HG03442 (cell line): ENCODE measurements at regions not wholly inside any gene's neighbourhood (a gene's known extent, or its start where the extent isn't known, plus 50 kb on each side); places are given as distances from the start of the nearest gene placed in this dataset.

Experiments used
- ATAC-seq: cut with Tn5 transposase; IDR thresholded peaks from one replicate; pipeline ENCODE4 v1.9.1; 2021; ENCODE audit warnings: mild to moderate bottlenecking, moderate library complexity; ENCODE audit not compliant: unreplicated experiment

DNA sequence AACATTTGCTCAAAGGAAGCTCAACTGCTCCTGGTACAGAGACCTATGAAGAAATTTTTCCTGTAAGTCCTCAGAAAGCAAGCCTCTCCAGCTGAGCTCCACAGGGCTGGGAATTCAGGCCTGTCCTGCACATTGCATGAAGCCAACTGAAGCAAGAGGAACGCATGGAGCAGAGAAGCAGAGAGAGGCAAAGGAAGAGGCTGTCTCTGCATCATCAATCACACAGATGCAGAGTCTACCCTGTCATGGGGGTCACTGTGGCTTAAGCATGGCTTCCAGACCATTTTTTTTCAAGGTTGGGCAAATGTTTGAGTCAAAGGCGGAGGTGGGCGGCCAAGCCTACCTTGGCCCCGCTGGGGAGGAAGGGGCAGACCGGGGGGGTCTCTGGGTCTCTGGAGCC lies 110.3 kb upstream of the MSX1 start:
- ATAC-seq = no peak

DNA sequence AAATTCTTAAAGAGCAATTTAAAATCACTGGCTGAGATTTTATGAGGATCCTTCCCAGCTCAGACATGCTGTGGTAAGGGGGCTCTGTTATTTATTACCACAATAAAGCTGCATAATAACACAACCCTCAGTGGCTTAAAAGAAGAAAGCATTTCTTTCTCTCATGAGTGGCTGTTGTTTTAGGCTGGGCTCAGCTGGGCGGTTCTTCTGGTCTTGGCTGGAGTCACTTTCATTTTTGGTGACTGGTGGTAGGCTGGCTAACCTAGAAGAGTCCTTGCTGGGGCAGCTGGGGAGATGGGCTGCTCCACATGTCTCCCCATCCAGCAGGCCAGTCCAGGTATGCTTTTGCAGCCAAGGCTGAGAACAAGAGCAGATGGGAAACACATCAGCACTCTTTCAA lies 113.0 kb upstream of the MSX1 start:
- no peak for ATAC-seq

DNA sequence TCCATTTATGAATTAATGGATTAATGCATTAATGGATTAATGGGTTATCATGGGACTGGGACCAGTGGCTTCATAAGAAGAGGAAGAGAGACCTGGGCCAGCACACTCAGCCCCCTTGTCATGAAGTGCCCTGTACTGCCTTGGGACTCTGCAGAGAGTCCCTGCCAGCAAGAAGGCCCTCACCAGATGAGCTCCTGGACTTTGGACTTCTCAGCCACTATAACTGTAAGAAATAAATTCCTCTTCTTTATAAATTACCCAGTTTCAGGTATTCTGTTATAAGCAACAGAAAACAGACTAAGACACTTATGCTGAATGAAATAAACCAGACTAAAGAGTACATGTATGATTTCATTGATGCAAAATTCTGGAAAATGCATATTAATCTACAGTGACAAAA lies 119.4 kb upstream of the MSX1 start:
- ATAC-seq = no peak

DNA sequence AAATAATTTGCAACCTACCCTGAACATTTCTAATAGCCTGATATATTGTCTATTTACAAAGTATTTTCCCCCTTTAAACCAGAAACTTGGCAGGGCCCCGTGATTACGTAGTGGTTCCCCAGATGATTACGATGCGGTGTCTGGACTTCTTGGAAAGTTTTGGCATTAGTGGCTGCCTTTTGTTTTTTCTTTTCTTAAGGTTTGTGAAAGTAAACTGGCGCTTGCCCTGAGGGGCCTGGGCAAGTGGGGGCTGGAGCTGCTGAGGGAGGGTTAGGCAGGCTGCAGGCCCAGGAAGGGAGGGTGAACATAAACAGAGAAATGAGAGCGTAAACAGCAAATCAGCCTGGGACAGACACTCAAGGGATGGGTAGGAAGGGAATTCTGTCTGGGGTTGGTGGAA lies 123.6 kb upstream of the MSX1 start:
- ATAC-seq = no peak

DNA sequence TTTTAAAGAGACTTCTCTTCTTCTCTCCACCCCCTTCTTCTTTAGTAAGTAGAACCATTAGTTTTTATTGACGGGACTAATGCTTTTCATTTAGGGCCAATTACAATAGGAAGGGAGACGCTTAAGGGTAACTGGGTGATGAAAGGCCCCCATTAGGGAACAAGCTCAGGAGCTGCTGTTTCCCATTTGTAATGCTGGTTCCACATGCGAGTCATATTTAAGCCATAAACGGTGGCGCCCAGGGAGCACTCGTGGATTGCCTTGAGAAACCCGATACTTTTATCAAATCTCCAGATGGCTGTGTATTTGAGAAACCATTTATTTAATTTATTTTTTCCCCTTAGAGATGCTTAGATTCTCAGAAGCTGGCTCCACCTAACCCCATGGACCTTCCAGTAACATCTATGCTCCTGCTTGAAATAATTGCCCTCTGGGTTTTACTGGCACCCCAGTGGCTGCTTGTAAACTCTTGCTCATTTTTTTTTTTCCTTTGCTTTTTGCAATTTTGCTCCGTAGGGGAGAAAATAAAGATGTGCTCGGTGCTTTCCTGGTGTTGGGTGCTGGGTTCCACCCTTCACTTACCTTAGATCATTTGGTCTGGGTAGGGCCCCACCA lies 124.2 kb upstream of the MSX1 start:
- no peak for ATAC-seq

DNA sequence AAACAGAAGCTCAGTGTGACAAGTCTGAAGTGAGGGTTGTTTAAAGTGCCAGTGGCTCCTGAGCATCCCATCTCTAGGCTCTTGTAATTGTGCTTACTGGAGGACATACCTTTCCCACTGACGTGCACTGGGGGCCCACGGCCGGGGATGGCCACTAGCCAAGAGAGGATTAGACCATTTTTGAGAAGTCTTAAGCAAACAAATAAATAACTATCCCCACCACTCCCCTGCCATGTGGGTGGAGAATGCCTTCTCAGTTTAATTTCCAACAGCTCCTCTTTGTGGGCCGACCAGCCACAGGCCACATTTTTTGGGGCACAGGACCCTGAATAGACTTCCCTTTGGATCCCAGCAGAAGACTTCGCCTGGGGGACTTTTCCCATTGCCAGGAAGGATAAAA lies 125.0 kb upstream of the MSX1 start:
- ATAC-seq = no peak

DNA sequence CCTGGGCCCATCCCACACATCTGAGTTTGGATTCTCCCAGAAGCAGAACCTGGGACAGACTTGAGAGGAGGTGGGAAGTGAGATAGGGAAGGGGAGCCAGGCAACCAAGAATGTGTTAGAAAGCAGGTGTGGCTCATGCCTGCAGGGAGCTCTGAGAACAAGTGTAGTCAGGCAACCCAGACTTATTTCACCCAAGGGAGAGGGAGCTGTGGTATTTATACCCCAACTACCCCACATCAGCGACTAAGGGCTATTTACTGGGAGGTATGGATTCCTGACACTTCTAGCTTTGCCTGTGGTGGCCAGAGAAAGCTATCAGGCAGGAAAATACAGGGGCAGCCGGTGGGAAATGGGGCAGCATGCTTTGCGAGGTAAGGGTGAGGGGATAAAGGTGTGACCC lies 125.8 kb upstream of the MSX1 start:
- ATAC-seq = no peak

DNA sequence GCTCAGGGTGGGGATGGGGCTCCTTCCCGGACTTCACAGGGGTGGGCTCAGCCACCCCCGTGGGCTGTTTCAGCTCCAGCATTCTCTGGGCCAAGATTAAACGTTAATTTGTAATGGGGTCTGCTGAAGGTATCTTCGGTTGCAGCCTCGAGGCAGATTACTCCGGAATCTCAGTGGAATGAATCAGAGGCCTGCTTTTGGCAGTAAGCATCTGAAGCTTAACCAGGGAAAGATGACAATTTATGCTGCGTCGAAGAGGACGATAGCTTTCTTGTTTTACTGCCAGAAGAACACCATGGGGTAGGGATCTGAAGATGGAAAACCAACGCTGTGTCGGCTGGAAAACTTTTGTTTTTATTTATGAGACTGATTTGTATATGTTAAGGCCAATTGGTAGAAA lies 129.2 kb upstream of the MSX1 start:
- ATAC-seq = no peak

DNA sequence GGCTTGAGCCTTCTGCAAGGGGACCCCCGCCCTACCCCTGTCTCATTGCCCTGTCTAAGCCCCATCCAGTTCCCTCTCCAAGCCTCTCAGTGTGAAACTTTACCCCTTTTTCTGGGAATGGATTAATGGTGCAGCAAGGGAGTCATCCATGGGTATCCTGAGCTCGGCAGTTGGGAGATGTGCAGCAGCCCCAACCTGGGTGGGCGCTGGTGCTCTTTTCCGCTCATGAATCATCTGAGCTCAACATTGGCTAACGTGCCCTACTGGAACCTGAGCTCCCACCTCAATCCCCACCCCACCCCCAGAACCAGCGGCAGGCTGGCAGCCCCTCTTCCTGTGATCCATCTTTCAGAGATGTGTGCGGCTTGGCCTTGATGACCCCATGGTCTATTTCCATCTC lies 130.3 kb upstream of the MSX1 start:
- no peak for ATAC-seq

DNA sequence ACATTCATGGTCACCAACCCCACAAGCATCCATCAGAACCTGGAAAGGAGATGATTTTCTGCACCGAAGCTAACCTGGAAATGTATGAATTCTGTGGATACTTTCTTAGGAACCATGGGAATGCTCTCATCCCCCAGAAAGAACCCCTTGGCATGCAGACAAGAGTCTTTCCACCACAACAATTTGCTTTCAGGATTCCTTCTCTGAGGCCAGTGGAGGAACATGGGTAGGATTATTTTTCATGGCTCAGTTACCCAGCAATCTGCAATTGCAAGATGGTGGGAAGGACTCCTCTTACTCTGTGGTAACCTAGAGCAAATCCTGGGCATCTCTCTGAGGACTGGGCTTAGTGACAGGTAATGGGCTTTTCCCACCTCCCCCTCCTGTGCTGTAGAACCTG lies 131.9 kb upstream of the MSX1 start:
- ATAC-seq = no peak

DNA sequence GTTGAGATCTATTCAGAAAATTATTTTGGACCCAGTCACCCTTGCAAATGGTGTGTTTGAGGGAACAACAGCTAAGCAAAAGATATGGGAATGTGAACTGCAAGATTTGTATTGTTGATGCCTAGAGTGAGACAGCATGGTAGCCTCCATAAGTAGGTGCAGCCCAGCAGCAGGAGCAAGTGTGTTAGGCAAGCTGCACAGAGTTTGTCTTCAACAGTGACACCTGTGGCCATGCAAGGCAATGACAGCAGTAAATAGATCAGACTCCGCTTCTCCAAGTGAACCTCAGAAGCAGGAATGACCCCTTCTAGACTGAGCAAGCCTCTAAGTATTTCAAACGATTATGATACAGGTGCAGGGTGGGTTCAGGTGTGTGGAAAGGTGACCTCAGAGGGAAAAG lies 133.4 kb upstream of the MSX1 start:
- no peak for ATAC-seq

DNA sequence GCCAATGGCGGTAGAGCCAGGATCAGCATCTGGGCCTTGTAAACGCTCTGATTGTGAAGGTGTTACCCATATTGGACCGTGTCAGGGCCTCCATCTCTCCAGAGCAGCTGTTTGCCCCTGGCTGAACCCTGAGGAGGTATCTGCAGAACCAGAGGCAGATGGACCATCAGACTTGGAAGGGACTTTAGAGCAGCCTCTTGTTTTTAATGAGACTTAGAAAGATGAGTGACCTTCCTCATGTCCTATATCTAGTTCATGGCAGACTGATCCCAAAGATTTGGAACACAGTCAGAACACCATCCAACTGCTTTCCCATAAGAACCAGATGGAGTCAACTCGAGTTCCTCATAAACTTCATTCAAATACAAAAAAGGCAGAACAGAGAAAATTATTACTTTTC lies 135.1 kb upstream of the MSX1 start:
- ATAC-seq = no peak

DNA sequence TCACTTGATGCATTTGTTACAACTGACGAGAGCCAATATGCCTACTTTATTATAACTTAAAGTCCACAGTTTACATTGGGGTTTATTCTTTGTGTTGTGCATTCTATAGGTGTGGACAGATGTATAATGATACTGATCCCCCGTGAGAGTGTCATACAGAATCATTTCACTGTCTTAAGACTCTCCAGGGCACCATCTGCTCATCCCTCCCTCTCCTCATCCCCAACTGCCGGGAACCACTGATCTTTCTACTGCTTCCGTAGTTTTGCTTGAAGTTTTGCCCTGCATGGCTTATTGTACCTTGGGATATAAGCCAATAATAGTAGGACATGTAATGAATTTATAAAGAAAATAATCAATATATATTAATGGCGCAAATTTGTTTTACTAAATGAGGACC lies 137.8 kb upstream of the MSX1 start:
- no peak for ATAC-seq

DNA sequence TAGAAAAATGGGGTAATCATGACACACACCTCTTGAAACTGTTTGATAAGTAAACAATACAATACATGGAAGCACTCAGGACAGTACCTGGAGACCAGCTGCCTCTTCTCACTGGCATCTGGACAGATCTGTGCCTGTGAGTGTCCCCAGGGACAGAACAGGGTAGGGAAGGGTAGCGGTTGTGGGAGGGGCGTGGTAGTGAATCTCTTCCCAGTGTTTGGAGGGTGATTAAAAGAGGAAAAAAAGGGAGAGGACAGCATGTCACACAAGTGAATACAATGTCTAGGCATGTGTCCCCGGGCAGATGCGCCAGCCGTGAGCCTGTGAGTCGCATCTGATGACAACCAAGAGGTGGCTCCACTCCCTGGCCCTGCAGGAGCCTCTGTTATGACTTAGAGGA lies 138.8 kb upstream of the MSX1 start:
- ATAC-seq = no peak

DNA sequence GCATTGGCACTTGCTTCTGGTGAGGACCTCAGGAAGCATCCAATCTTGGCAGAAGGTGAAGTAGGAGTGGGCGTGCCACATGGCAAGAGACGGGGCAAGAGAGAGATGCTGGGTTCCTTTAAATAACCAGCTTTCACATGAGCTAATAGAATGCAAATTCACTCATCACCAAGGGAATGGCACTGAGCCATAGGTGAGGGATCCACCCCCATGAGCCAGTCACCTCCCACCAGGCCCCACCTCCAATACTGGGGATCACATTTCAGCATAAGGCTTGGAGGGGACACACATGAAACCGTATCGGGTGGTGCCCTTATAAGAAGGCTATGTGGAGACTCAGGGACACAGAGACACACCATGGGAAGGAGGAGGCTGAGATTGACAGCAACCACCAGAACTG lies 140.0 kb upstream of the MSX1 start:
- ATAC-seq = no peak

DNA sequence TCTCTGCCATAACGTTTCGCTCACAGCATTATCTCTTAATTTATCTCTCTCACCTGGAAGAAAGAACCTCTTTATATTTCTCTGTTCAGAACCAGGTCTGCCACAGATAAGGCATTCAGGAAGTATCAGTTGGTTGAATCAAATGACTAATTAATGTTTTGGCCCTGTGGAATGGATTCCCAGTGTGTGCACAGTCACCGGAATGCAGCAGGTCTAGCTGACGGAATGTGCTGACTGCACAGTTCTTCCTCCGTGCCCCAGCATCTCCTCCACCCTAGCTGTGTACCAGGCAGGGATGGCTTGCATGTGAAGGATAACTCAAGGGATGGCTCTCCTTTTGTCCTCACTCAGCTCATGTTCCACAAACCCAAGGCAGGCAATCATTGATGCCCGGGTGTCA lies 141.8 kb upstream of the MSX1 start:
- no peak for ATAC-seq

DNA sequence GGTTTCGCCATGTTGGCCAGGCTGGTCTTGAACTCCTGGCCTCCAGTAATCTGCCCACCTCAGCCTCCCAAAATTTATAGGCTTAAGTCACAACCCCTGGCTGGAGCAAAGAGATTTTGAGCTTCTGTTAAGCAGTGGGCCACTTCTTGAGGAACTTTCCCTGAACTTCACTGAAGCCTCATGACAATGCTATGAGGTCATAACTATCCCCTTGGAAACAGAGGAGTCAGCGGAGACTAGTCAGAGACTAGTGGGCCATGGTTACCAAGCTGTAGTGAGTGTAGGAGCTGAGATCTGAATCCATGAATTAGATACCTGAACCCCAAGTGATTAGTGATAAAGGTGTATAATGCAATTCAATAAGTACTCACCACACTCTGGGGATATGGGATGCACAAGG lies 145.1 kb upstream of the MSX1 start:
- no peak for ATAC-seq

DNA sequence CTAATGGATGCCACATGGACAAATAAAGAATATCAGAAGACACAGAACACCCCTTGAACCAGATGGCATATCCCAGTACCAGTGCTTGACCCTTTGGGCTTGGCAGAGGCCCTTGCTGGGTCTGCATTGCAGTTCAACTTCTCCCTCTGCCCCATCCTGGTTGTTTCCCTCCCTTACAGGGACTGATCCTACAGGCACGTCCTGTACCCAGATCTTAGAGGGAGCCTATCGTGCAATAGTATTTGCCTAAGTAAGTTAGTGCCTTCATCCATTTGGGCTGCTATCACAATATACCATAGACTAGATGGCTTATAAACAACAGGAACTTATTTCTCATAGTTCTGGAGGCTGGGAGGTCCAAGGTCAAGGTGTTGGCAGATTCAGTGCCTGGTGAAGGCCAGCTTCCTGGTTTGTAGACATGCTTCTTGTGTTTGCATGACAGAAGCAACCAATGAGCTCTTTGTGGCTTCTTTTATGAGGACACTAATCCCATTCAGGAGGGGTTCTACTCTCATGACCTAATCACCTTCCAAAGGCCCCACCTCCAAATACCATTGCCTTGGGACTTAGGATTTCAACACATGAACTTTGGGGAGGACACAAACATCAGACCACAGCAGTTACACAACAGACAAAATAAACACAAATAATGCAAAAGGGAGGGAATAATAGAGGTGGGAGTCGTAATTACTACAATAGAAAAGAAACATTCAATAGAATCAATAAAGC lies 146.5 kb upstream of the MSX1 start:
- no peak for ATAC-seq

DNA sequence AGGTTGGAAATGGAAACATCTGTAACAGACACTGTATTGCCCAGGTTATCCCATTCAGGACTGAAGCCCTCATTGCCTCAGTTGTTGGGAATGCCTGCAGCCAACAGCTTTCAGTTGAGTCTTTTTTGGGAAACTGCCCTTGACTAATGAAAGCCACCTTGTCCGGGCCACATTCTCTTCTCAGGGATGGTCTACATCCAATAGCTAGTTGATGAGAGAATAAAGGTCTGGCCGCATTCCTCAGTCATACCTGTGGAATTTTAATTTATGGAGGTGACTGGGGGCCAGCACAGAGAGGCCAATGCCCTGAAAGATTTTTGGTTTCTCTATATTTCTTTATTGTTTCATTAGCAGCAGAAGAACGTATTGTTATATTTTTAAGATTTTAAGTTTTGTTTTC lies 147.6 kb upstream of the MSX1 start:
- ATAC-seq = no peak

DNA sequence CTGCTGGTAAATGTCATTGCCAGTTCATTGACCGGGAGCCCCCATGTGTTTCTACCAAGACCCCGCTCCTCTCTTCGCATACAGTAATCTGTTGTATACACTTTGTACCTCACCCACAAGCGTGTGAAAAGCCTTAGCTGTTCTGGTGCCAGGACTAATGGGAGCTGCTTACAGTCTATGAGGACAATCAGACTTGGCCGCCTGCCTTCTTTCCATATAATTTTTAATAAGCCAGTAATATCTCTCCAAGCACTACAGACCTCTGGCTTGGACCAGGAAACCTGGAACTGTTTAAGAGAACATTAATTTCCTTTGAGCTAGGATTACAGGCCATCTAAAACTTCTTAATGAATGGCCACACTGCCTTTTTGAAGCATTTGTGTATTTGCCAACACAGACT lies 149.7 kb upstream of the MSX1 start:
- ATAC-seq = no peak

DNA sequence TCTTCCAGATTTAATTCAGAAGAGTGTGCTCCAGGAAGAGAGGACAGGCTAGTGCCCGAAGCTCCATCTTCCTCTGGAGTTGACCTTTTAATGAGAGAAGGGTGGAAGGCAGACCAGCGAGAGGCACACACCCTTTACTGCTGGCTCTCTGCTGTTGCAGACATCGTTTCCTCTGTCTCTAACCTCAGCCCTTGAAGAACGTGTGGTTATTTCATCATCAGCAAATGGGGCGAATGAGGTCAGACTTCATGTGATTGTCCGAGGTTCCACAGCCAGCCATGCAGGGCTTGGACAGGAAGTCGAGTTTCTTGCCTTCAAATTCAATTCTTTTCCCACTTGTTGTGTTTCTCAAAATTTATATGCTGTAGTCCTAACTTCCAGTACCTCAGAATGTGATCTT lies 155.2 kb upstream of the MSX1 start:
- no peak for ATAC-seq

DNA sequence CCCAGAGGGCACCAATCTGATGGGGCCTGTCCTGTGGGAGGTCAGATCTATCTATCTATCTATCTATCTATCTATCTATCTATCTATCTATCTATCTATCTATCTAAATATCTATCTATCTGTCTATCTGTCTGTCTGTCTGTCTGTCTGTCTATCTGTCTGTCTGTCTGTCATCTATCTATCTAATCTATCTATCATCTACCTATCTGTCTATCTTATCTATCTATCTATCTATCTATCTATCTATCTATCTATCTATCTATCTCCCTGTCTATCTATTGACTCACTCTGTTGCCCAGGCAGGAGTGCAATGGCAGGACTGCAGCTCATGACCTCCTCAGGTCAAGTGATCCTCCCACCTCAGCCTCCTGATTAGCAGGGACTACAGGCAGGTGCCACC lies 155.7 kb upstream of the STX18 start:
- no peak for ATAC-seq

DNA sequence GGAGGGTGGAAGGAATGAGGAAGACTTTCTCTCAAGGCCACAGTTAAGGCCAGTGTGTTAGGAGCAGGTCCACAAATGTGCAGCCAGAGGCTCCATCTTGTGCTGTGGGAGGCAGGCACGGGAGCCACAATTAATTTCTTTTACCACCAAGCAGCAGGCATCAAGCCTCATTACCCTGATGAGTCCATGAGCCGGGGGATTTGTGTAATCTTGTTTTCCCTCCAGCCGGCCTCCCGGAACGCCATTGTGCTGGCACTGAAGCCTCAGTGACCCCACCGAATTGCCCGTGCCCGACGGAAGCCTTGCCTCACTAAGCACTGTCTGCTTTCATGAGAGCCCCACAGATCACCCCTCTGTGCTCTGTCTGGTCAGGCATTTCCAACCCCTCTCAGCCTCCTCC lies 154.7 kb upstream of the STX18 start:
- ATAC-seq = no peak
